Panc1 (cell line): ENCODE measurements at regions not wholly inside any gene's neighbourhood (a gene's known extent, or its start where the extent isn't known, plus 50 kb on each side); places are given as distances from the start of the nearest gene placed in this dataset.

Source experiments
- CTCF ChIP-seq: fragments of 450-650 bp; IDR thresholded peaks from 2 replicates; pipeline ENCODE4 v1.5.1; 2017; ENCODE audit warnings: mild to moderate bottlenecking
- POLR2AphosphoS5 ChIP-seq: IDR thresholded peaks from 2 replicates; pipeline ENCODE4 v1.6.1; 2012; ENCODE audit warnings: mild to moderate bottlenecking, low read depth, low read length, moderate library complexity
- SIN3A ChIP-seq: IDR thresholded peaks from 2 replicates; pipeline ENCODE4 v1.6.1; 2012; ENCODE audit warnings: low read depth, mild to moderate bottlenecking, low read length, moderate library complexity, borderline replicate concordance; ENCODE audit not compliant: insufficient read depth

- no peak for TF ChIP-seq CTCF
- no peak for TF ChIP-seq SIN3A
- TF ChIP-seq POLR2AphosphoS5 = no peak
Measured at GRCh38 chr2:181231151-181231550, 226.0 kb upstream of the ITGA4 start.
